Activated CD4-positive, alpha-beta T cell treated with anti-CD3 and anti-CD28 coated beads for 4 hours (primary cell): ENCODE measurements at regions not wholly inside any gene's neighbourhood (a gene's known extent, or its start where the extent isn't known, plus 50 kb on each side); places are given as distances from the start of the nearest gene placed in this dataset.

Source experiments
- DNase-seq, 2 donors: peaks; one replicate each; pipeline ENCODE4 v3.0.0-alpha.2; 2020

DNA sequence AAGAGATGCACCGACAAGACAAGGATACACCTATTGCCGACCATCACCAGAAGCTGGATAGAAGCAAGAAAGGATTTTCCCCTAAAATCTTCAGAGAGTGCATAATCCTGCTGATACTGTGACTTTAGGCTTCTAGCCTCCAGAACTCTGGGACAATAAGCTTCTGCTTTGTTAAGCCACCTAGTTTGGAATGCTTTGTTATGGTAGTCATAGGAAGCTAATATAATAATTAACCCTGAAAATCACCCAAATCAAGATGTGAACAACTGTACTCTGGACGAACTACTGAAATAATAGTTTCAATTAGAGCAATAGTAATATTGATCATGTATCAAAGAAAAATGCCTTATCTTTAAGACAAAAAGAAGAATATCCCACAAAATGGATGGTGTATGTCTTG is 524.6 kb downstream of the EFNB2 start:
- no peak for DNase-seq

GRCh38 chr13:106008540-106008939 is 526.9 kb downstream of the EFNB2 start:
- DNase-seq: no peak

- DNase-seq: no peak
These were observed 528.3 kb downstream of the EFNB2 start for GRCh38 chr13:106007156-106007555.

- DNase-seq: no peak
These were observed 531.8 kb downstream of the EFNB2 start for GRCh38 chr13:106003651-106004050.

DNA sequence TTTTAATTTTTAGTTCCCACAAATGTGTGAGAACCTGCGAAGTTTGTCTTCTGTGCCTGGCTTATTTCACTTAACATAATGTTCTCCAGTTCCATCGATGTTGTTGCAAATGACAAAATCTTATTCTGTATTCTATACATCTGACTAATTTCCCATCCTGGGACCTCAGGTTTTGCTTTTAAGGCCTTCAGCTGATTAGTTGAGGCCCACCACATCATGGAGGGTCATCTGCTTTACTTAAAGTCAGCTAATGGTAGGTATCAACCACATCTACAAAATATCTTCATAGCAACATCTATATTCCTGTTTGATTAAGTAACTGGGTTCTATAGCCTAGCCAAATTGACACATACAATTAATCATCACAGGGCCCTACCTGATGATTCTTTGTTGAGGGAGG is 534.0 kb downstream of the EFNB2 start:
- no peak for DNase-seq

- no peak for DNase-seq
These were observed 537.6 kb downstream of the EFNB2 start for GRCh38 chr13:105997581-105998550.

- no peak for DNase-seq
These were observed 539.0 kb downstream of the EFNB2 start for GRCh38 chr13:105996391-105997025.

- no peak for DNase-seq
These were observed 541.1 kb downstream of the EFNB2 start for GRCh38 chr13:105994340-105994739.

GRCh38 chr13:105991622-105992277 is 543.7 kb downstream of the EFNB2 start:
- DNase-seq: no peak

- DNase-seq: no peak
These were observed 544.3 kb downstream of the EFNB2 start for GRCh38 chr13:105991131-105991530.

- DNase-seq: no peak
These were observed 545.1 kb downstream of the EFNB2 start for GRCh38 chr13:105990256-105990958.

DNA sequence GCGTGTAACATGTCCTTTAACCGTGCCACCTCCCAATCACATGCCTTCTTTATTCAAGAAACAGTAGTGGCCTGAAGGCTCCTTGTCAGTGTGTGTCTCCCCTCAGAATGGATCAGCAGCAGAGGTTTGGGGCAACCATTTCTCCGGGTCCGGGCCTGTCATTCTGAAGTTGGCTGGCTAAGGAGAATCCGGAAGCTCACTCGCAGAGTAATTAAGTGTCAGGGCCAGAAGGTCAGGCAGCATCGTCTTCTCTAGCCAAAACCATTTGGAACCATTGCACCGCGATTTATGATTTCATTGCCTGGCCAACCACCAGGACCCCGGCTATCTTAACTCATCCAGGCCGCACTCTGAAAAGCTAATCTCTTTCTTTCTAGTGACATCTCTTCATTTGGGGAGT is 550.8 kb downstream of the EFNB2 start:
- DNase-seq: no peak

- DNase-seq: no peak
These were observed 551.2 kb downstream of the EFNB2 start for GRCh38 chr13:105984236-105984635.

DNA sequence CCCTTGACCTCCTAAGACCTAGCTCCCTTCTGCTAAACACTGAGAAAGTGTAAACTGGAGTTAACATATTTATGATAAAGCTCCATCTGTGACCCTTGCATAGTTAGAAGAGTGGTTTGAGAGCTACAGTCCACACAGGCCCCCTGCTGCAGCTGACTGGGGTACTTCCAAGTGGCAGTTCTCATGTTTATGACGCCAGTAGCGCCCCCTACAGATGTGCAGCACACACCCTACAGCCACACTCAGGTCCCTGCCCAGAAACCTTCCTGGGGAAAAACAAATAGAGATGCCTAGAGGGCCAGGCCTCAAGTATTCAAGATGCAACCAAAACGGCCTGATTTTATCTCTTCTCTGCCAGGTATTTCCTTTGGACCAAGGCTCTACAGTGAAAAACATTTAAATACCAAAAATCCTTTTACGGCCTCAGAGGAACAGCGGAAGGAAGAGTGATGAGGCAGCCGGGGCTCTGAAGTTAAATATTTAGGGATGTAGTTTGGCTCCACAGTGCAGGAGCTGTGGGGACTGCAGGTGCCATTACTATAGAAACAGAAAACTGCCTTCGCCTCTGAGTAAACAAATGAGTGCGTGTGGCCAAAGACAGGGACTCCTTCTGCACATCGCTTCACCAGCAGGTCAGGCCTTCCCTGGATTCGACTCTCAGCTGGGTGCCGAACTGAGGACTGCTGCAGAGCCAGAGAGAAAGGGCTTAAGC is 553.1 kb downstream of the EFNB2 start:
- no peak for DNase-seq

DNA sequence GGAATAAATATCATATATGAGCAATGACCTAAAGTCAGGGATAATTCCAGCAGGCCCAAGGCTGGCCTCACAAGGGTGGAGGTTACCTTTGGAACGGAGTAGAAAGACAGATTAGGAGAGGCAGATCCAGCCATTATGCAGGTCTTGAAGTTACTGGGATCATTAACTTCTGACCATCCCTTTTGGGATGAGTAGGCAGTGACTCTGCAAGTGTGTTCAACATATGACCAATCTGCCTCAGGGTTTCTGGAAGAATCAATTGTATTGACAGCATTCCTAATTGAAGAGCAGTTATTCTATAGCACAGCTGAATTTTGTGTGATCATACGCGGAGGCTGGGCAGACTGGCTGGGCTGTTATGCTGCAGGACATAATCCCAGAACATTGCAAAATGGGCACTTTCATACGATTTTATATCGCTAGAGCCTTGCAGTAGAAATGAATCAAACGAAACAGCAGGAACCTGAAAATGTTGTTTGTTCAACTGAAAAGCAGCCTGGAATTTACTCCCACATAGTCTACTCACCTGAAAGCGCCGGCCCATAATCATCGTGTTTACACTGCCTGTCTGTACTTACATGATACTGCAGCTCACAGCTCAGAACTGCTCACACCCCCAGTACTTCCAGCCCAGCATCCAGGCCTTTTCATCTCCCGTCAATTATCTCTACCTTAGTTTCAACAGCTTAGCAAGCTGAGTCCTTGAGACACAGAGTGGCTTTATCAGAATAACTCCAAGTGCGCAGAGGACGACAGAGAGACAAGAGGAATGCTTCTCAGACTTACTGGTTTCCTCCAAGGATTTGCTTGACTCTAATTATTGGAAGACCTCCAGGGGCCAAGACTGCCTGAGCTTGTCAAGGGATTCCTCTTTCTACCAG is 556.1 kb downstream of the EFNB2 start:
- no peak for DNase-seq

- no peak for DNase-seq
These were observed 561.1 kb downstream of the EFNB2 start for GRCh38 chr13:105974380-105974779.

DNA sequence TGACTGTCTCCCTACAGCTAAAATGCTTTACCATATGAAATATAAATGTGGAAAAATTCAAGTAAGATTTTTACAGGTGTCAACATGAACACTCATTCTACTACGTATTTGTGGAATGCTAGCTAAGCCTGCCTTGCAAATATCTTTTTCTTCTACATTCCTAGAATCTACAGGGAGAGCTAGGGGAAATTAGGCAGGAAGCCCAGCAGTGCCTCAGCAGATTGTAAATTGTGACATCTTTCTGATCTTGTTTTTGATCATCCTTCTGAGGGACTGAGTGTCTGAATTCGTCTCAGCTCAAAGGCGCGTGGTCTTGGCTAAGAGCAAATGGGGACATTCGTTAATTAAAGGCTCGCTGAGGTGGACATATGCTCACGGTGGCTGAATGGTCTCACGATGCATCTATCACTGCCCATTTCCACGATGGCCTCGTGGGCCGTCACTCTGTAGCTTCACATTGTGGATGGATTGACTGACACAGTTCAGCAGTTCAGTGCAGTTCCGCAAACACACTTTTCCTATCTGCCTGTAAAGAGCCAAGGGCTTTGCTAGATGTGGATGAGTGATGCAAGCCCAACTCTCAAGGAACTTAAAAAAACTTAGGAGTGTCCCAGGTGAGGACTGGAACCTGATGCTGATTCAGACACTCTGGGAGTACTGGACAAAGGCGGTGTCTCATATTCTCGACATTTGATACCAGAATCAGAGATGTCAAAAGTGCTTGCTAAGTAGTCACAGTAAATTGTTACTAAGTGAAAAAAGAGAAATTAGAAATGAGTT is 562.5 kb downstream of the EFNB2 start:
- DNase-seq: no peak

DNA sequence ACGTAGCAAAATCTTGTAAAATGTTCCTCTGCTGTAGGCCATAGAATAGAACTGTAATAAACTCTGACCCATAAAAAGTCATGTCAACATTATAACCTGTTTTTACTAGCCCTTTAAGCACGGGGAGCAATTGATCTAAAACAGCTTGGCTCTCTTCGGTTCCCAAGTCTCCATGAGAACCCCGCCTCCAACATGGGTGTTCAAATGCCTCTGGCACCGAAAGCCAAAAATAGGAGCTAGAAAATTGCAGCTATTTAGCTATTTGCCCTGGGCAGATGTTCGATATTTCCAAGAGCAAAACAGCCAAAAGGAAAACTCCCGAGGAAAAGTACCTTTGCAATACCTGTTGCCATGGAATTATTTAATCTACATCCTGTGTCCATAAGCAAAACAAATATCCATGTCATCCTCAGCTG is 563.1 kb downstream of the EFNB2 start:
- DNase-seq: no peak

DNA sequence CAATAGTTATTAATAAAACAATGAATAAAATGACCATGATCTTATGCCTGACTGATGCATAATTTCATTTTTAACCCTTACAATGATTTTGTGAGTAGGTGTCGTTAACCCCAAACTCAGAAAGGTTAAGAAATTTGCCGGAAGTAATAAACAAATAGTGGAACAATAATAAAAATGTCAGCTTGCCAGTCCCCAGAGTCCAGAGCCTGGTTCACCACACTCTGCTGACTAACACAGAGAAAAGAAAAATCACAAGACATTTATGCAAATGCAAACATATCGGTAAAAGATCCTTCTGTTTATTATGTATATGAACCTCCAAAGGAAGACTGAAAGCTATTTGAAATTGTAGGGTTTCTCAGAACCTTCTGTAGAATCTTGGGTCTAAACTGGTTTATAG is 563.7 kb downstream of the EFNB2 start:
- DNase-seq: no peak

- no peak for DNase-seq
These were observed 564.1 kb downstream of the EFNB2 start for GRCh38 chr13:105971312-105971711.

- DNase-seq: no peak
These were observed 565.7 kb downstream of the EFNB2 start for GRCh38 chr13:105969761-105970160.
